Activated CD8-positive, alpha-beta memory T cell treated with anti-CD3 and anti-CD28 coated beads for 24 hours (primary cell): ENCODE measurements at regions not wholly inside any gene's neighbourhood (a gene's known extent, or its start where the extent isn't known, plus 50 kb on each side); places are given as distances from the start of the nearest gene placed in this dataset.
"Not testable (repeated sequence)": the region's sequence is repeated elsewhere in the genome, so short reads cannot be mapped to it uniquely, and the experiment has no call there.

Experiments used
- DNase-seq: peaks from one replicate; pipeline ENCODE4 v3.0.0-alpha.2; 2020

- DNase-seq = no peak
Observed at GRCh38 chr10:35950701-35951100, 308.6 kb upstream of the FZD8 start.

DNA sequence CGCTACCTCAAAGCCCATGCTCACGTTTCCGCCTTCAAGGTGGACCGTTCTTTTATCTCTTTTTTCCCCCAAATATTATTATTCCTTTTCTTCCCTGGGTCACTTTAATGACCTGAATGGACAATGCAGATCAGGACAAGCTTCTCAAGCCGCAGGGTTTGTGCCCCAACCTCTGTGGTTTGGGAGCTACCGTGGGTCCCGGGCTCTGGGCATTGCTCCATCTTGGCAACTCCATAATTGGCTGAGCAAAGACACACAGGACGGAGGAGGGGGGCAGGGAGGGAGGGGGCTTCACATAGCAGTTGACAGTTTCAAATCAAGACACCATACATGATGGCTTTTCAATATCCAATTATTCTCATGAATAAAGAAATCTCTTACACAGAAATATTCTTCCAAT is 308.1 kb upstream of the FZD8 start:
- DNase-seq = no peak

- no peak for DNase-seq
Observed at GRCh38 chr10:35949811-35950211, 307.7 kb upstream of the FZD8 start.

DNA sequence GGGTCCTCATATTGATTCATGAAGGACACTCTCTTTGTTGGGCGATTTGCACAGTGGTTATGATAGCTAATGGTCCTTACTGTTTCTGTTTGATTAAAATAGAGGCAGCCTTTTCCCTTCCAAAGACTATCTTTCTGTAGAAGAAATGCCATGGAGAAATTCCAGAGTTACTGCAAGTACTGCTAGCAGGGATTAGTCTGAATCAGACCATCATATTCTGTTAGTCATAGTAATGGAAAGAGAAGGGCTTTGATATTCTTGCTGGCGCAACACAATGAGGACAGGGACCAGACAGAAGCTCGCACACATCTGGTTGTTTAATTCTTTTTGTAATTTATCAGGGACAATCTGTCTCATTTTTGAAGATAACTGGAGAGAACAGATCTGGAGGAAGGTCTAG is 304.5 kb upstream of the FZD8 start:
- no peak for DNase-seq

- no peak for DNase-seq
Observed at GRCh38 chr10:35942057-35942456, 300.0 kb upstream of the FZD8 start.

DNA sequence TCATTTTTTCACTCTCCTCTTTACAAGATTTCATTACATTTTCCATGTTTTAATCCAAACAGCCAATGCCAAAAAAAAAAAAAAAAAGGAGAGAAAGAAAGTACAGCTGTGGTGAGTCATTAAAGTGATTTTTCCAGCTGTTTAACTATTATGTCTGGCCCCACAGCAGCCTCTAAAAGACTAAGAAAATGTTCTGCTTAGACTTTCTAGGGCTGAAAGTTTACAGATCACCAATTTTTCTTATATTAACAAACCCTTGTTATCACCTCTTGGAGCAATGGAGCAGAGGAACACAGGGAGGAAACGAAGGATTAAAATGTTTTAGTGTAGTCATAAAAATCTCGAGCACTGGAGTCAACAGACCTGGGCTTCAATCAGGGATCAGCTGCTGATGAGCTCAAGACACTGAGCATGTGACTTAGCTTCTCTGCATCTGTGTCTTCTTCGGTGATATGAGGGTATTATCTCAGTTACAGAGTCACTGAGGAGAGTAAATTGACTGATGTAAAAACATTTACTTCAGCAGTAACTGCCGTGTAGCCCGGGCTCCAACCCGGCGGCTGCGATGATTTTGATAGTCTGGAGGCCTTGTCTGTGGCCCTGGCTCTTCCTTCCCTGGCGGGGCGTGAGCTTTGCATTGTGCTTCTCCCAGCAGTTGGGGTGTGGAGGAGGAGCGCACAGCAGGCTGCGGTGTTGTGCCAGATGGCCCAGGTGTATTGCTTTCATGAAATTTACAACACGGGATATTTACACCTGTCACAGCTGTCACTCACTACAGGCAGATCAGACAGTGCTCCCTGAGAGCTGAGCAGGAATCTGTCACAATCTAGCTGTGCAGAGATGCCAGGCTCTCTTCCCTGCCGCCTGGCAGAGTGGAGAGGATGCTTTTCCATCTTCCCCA is 298.3 kb upstream of the FZD8 start:
- DNase-seq = no peak

- no peak for DNase-seq
Observed at GRCh38 chr10:35938160-35938559, 296.1 kb upstream of the FZD8 start.

DNA sequence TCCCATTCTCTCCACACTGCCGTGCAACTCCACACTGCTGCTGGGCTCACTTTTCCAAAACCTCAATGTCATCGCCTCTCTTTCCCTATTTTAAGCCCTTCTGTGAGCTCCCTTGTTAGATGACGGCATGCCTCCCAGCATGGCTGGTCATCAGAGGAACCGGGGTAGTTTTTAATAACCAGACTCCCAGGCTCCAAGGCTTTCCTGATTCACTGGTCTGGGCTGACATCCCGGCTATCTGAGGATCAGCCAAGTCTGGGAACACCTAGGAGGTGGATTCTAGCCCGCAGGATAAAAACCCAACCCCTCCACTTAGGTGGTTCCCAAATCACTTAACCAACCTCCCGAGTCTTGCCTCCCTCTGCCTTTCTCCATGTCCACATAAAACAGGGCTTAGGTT is 295.4 kb upstream of the FZD8 start:
- DNase-seq = no peak

- no peak for DNase-seq
Observed at GRCh38 chr10:35934642-35934995, 292.5 kb upstream of the FZD8 start.

DNA sequence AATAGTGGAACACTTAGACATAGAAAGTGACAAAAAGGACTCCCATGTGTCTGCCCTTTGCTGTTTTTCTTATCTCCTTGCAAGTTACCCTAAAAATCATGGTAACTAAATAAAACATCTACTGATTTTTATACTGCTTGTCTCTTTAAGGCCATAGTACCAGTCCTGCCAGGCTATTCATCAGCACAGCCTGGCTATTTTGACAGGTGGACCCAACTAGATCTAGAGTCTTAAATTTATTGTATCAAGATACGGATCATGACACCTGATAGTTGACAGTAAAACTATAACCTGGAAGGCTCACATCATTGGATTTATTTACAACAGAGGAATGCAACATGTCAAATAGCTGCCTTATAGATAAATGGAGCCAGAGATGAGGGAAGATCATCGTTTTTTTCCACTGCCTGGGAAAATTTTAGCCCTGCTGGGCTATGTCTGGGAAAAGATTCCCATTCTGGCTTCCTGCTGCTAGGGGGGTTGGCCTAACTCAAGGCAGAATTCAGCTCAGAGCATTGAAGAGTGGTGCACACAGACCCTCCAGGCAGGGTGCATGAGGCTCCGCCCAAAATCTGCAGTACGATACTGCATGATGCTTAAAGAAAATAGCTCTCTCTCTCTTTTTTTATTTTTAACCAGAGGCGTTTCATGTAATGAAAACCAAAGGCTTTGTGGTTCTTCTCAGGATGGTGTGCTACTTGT is 292.0 kb upstream of the FZD8 start:
- DNase-seq = no peak

- no peak for DNase-seq
Observed at GRCh38 chr10:35933491-35933890, 291.4 kb upstream of the FZD8 start.

DNA sequence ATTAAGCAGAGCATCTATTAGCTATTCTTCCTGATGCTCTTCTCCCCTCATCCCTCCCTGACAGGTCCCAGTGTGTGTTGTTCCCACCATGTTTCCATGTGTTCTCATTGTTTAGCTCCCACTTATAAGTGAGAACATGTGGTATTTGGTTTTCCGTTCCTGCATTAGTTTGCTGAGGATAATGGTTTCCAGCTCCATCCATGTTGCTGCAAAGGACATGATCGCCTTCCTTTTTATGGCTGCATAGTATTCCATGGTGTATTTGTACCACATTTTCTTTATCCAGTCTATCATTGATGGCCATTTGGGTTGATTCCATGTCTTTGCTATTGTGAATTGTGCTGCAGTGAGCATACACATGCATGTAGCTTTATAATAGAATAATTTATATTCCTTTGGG is 287.9 kb upstream of the FZD8 start:
- DNase-seq = not testable (repeated sequence)

DNA sequence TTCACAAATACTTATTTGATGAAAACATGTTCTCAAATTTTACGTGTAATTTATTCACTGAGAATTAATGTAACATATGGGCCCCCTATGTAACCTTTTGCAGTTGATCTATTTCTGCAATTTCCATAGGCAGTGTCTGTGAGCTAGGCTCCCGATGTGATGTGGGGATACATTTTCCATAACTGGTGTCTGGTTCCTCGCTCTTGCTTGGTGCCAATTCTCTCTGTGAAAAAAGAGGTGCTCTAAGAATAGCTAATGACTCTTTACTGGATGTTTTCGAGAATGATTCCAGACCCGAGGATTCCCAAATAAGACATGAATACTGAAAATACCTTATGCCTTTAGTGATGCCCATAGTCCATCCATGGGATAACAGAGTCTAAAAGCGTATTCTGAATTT is 286.7 kb upstream of the FZD8 start:
- DNase-seq = no peak

- DNase-seq = no peak
Observed at GRCh38 chr10:35927990-35928488, 285.9 kb upstream of the FZD8 start.

DNA sequence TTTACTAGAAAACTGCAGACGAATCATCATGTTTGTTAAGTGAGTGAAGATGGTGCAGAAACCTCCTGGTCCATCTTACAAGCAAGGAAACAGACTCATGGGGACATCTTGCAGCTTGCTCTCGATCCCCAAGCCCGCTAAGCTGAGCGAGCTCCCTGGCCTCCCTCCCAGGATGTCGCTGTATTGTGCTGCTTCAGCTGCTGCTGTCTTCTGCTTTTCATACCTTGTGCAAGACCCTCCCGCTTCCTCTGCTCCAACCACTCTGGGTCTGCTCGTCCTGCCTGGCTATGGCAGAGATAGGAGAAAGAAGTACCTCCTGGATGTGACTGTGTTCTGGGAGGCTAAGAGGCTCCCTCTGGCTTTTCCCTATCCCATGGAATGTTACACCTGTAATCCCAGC is 285.2 kb upstream of the FZD8 start:
- no peak for DNase-seq

- no peak for DNase-seq
Observed at GRCh38 chr10:35926846-35927245, 284.8 kb upstream of the FZD8 start.

GRCh38 chr10:35925493-35925892 is 283.4 kb upstream of the FZD8 start:
- no peak for DNase-seq

DNA sequence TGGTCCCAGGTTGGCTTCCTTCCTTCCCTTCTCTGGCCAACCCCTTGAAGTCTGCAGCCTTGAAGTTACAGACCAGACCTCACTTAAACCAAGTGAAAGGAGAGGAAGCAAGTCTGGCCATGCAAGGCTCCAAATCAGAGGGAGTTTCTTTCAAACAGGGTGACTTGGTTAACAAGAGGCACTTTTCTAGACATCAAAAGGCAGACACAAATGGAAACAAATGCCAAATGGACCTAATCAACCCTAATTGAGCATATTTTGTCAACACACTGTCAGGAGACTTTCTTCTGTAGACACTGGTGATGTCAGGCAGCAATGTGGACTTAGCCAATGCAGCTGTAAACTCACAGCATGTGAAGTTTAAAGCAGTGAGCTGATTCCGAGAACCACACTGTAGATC is 282.7 kb upstream of the FZD8 start:
- DNase-seq = no peak

- no peak for DNase-seq
Observed at GRCh38 chr10:35922876-35923600, 280.9 kb upstream of the FZD8 start.

GRCh38 chr10:35921866-35922350 is 279.8 kb upstream of the FZD8 start:
- no peak for DNase-seq

- DNase-seq = no peak
Observed at GRCh38 chr10:35916791-35917190, 274.7 kb upstream of the FZD8 start.

GRCh38 chr10:35913628-35914027 is 271.5 kb upstream of the FZD8 start:
- DNase-seq = no peak
